ENCODE measurements at regions not wholly inside any gene's neighbourhood (a gene's known extent, or its start where the extent isn't known, plus 50 kb on each side); places are given as distances from the start of the nearest gene placed in this dataset.

DNA sequence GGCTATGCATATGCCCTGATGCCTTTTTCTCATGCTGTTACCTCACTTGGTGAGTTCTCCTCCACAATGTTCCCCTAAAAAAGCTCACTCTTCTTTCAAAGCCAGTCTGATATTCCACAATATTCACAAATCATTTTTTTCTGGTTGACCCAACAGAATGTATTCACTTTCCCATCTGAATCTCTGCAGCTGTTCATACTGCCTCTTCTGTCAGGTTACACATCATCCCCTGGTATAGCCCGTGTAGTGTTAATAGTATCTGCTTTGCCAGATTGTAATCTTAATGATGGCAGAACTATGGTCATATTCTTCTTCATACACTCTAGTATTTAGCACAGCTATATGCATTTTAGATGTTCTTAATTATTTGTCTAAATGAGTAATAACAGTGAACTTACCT, 544.3 kb downstream of the EFNB2 start:
- Histone ChIP-seq H3K36me3 (ENCODE audit: low read depth) (no peaks in the 10 kb centered on the region), H3K4me3 (ENCODE audit: severe bottlenecking) (no peak overlapping the region), H3K4me1 (ENCODE audit: insufficient read depth, poor library complexity, severe bottlenecking) (peaks cover 20% of the 10 kb centered on the region), H3K9me3 (ENCODE audit: severe bottlenecking) (no peaks in the 10 kb centered on the region), H3K27me3 (ENCODE audit: insufficient read depth, poor library complexity, severe bottlenecking) (no peaks in the 10 kb centered on the region), H3K27ac (ENCODE audit: poor library complexity, severe bottlenecking) (peak overlapping the region; percentile 88)
- ATAC-seq (ENCODE audit: low read depth): peak; percentile 11
- TF ChIP-seq, protein P1, sequence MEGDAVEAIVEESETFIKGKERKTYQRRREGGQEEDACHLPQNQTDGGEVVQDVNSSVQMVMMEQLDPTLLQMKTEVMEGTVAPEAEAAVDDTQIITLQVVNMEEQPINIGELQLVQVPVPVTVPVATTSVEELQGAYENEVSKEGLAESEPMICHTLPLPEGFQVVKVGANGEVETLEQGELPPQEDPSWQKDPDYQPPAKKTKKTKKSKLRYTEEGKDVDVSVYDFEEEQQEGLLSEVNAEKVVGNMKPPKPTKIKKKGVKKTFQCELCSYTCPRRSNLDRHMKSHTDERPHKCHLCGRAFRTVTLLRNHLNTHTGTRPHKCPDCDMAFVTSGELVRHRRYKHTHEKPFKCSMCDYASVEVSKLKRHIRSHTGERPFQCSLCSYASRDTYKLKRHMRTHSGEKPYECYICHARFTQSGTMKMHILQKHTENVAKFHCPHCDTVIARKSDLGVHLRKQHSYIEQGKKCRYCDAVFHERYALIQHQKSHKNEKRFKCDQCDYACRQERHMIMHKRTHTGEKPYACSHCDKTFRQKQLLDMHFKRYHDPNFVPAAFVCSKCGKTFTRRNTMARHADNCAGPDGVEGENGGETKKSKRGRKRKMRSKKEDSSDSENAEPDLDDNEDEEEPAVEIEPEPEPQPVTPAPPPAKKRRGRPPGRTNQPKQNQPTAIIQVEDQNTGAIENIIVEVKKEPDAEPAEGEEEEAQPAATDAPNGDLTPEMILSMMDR (IDR thresholded peaks at IDR 0.05; ENCODE audit: poor library complexity, severe bottlenecking): no peak
- no peak for DNase-seq (ENCODE audit: low spot score)

DNA sequence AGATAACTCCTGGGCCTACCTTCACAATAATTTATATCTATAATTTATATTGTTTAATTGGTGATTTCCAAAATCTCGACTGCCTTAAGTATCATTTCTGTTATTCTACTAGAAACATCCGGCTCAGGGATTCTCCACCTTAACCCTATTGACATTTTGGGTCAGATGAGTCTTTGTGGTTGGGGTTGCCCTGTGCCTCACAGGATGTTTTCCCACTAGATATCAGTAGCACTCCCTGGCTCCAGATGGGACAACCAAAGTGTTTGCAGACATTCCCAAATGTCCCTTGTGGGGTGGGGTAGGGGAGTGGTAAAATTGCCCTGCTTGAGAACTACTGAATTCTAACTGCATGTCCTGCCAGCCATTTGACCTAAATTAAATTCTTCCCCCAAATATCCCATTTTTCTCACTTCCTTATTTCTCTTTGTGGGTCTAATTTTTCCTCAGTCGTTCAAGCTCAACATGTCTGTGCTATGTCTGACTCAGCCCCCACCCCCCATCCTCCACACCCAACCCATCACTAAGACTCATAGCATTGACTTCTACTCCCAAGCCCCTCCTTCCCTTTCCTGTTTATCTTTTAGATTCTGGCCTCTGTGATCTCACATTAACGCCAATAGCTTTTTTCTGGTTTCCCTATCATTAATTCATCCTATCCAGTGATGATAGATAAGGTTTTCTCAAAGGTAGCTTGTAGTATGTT, 545.1 kb downstream of the EFNB2 start:
- DNase-seq (ENCODE audit: low spot score): no peak

DNA sequence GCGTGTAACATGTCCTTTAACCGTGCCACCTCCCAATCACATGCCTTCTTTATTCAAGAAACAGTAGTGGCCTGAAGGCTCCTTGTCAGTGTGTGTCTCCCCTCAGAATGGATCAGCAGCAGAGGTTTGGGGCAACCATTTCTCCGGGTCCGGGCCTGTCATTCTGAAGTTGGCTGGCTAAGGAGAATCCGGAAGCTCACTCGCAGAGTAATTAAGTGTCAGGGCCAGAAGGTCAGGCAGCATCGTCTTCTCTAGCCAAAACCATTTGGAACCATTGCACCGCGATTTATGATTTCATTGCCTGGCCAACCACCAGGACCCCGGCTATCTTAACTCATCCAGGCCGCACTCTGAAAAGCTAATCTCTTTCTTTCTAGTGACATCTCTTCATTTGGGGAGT, 550.8 kb downstream of the EFNB2 start:
- Histone ChIP-seq H3K4me1 (ENCODE audit: insufficient read depth, poor library complexity, severe bottlenecking) (peaks cover 48% of the 10 kb centered on the region), H3K27ac (ENCODE audit: poor library complexity, severe bottlenecking) (peak overlapping the region; percentile 85), H3K9me3 (ENCODE audit: severe bottlenecking) (peaks cover 3% of the 10 kb centered on the region), H3K36me3 (ENCODE audit: low read depth) (0 out of 2 replicates have a peak, but pooled peaks cover 3% of the 10 kb centered on the region), H3K27me3 (ENCODE audit: insufficient read depth, poor library complexity, severe bottlenecking) (no peaks in the 10 kb centered on the region), H3K4me3 (ENCODE audit: severe bottlenecking) (no peak overlapping the region)
- TF ChIP-seq, protein P1 (IDR thresholded peaks at IDR 0.05; ENCODE audit: poor library complexity, severe bottlenecking): no peak
- no peak for DNase-seq (ENCODE audit: low spot score)
- ATAC-seq (ENCODE audit: low read depth): no peak

More for the DNA sequence above, 545.1 kb downstream of the EFNB2 start:
- H3K4me1 ChIP-seq (ENCODE audit: insufficient read depth, poor library complexity, severe bottlenecking): peaks cover 27% of the 10 kb centered on the region
- H3K36me3 ChIP-seq (ENCODE audit: low read depth): no peaks in the 10 kb centered on the region
- H3K9me3 ChIP-seq (ENCODE audit: severe bottlenecking): peaks cover 3% of the 10 kb centered on the region
- TF ChIP-seq, protein P1 (IDR thresholded peaks at IDR 0.05; ENCODE audit: poor library complexity, severe bottlenecking): no peak
- peak; percentile 60 for ATAC-seq (ENCODE audit: low read depth)
- H3K27ac ChIP-seq (ENCODE audit: poor library complexity, severe bottlenecking): peak overlapping the region; percentile 88
- H3K4me3 ChIP-seq (ENCODE audit: severe bottlenecking): no peak overlapping the region
- H3K27me3 ChIP-seq (ENCODE audit: insufficient read depth, poor library complexity, severe bottlenecking): no peaks in the 10 kb centered on the region

DNA sequence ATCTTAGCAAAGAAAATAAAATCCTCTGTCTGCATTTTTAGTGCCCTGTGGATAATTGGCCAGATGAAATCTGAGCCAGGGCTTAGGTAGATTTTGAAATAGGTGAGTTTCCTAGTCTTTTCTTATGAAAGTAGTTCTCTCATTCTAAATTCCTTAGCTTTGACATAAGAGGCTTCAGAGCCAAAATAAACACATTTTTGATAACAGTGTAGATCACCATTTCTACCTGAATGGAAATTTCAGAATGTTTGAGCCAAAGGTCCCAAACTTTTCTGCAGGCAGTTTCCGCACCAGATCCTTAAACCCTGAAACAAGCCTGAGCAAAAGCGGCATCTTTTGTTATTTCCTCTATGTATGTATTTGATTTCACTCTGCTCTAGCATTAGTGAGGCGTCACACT, 551.2 kb downstream of the EFNB2 start:
- Histone ChIP-seq H3K36me3 (ENCODE audit: low read depth) (0 out of 2 replicates have a peak, but pooled peaks cover 3% of the 10 kb centered on the region), H3K27me3 (ENCODE audit: insufficient read depth, poor library complexity, severe bottlenecking) (no peaks in the 10 kb centered on the region), H3K4me3 (ENCODE audit: severe bottlenecking) (no peak overlapping the region), H3K4me1 (ENCODE audit: insufficient read depth, poor library complexity, severe bottlenecking) (peaks cover 52% of the 10 kb centered on the region), H3K9me3 (ENCODE audit: severe bottlenecking) (peaks cover 3% of the 10 kb centered on the region), H3K27ac (ENCODE audit: poor library complexity, severe bottlenecking) (peak overlapping the region; percentile 85)
- DNase-seq (ENCODE audit: low spot score) (no peak), ATAC-seq (ENCODE audit: low read depth) (peak; percentile 71)
- TF ChIP-seq, protein P1 (IDR thresholded peaks at IDR 0.05; ENCODE audit: poor library complexity, severe bottlenecking): no peak

All from RWPE2 (cell line).